PC-9 (cell line): ENCODE measurements at regions not wholly inside any gene's neighbourhood (a gene's known extent, or its start where the extent isn't known, plus 50 kb on each side); places are given as distances from the start of the nearest gene placed in this dataset.

ENCODE experiments used
- BruUV-seq: library from RNA; stranded (reverse); fragments of 400-500 nt; replicated peaks from 2 replicates; lab custom pipeline; 2021; lab: Mats Ljungman, UMichigan
- CTCF ChIA-PET: fragments of 300-600 bp; sonication (Branson Sonifier 250); formaldehyde crosslinking; loops from one replicate; lab custom pipeline; 2022; ENCODE audit warnings: antibody characterized with exemption; lab: Charles Lee
- POLR2A ChIA-PET: fragments of 300-600 bp; sonication (Branson Sonifier 250); formaldehyde crosslinking; loops from one replicate; lab custom pipeline; 2022; ENCODE audit warnings: antibody characterized with exemption; ENCODE audit not compliant: unreplicated experiment; lab: Charles Lee
- DNase-seq, 2 experiments: peaks; one replicate each; pipeline versions ENCODE4 v3.0.0 to v3.0.0-alpha.2; 2015 to 2022; ENCODE audit warnings: mixed read lengths in 1 of 2
- H2AFZ ChIP-seq: fragments of 200-600 bp; sonication (generic); 2 replicates; pipeline ENCODE4 v1.8.1; 2017; ENCODE audit warnings: antibody characterized with exemption
- H3F3A ChIP-seq: fragments of 200-600 bp; sonication (generic); 2 replicates; pipeline ENCODE4 v1.8.1; 2017; ENCODE audit warnings: antibody characterized with exemption, mild to moderate bottlenecking, low read depth; ENCODE audit not compliant: insufficient read depth
- H3K27ac ChIP-seq: fragments of 200-600 bp; sonication (generic); 2 replicates; pipeline ENCODE4 v1.6.1; 2016; ENCODE audit warnings: mixed run types
- H3K27me3 ChIP-seq: fragments of 200-600 bp; sonication (generic); 2 replicates; pipeline ENCODE4 v1.6.1; 2016; ENCODE audit warnings: low read depth, mixed run types; ENCODE audit not compliant: insufficient read depth
- H3K36me3 ChIP-seq: fragments of 200-600 bp; sonication (generic); 2 replicates; pipeline ENCODE4 v1.6.1; 2016; ENCODE audit warnings: low read depth, mixed run types
- H3K4me1 ChIP-seq: fragments of 200-600 bp; sonication (generic); replicated peaks from 2 replicates; pipeline ENCODE4 v1.6.1; 2016; ENCODE audit warnings: mixed run types; ENCODE audit not compliant: insufficient read depth
- H3K4me2 ChIP-seq: fragments of 200-600 bp; sonication (generic); 2 replicates; pipeline ENCODE4 v1.6.1; 2017; ENCODE audit warnings: mixed run types
- H3K4me3 ChIP-seq: fragments of 200-600 bp; sonication (generic); 2 replicates; pipeline ENCODE4 v1.6.1; 2016; ENCODE audit warnings: mixed run types
- H3K79me2 ChIP-seq: fragments of 200-600 bp; sonication (generic); 2 replicates; pipeline ENCODE4 v1.6.1; 2017; ENCODE audit warnings: low read depth, mixed run types
- H3K9me2 ChIP-seq: fragments of 200-600 bp; sonication (generic); 2 replicates; pipeline ENCODE4 v1.8.1; 2017; ENCODE audit warnings: mild to moderate bottlenecking; ENCODE audit not compliant: insufficient read depth
- H3K9me3 ChIP-seq: fragments of 200-600 bp; sonication (generic); 2 replicates; pipeline ENCODE4 v1.8.1; 2016; ENCODE audit warnings: low read depth; ENCODE audit not compliant: insufficient read depth
- H4K20me1 ChIP-seq: fragments of 200-600 bp; sonication (generic); 2 replicates; pipeline ENCODE4 v1.8.1; 2017; ENCODE audit not compliant: insufficient read depth
- EZH2 ChIP-seq: fragments of 200-600 bp; sonication (generic); IDR thresholded peaks from 2 replicates; pipeline ENCODE4 v1.8.0; 2017; ENCODE audit warnings: antibody characterized with exemption, low read depth
- intact Hi-C: fragments of 100-400 bp; cut with micrococcal nuclease; formaldehyde crosslinking; loops from one replicate; pipeline ENCODE4 v1.10.0; 2022; ENCODE audit not compliant: unreplicated experiment
- TF ChIP-seq, protein P1 (sequence below): fragments of 200-600 bp; sonication (generic); conservative IDR thresholded peaks from 2 replicates; pipeline ENCODE4 v1.6.1; 2017; ENCODE audit warnings: mixed run types, antibody characterized with exemption, mild to moderate bottlenecking, moderate library complexity

DNA sequence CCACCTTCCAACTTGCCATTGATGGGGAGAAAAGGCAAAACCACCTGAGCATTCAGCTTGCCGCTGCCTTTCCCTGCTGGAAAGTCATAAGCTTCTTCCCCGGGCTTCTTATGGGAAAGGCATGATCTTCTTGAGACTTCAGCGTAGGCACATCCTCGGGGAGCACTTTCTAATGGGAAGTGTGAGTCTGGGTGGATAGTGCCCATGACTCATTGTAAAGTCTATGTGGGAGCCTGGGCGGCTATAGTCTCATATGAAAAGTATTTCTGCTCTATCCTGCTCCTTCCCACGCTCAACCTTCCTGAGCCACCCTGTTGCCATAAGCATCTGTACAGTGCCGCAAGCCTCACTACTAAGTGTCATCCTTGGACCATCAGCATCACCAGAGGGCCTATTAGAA lies 309.9 kb upstream of the THBS1 start:
- no peaks in the 10 kb centered on the region for H4K20me1 ChIP-seq
- no peak overlapping the region for H3K27ac ChIP-seq
- peaks cover 14% of the 10 kb centered on the region; the same call in 1 of the 2 replicates for H3F3A ChIP-seq
- POLR2A ChIA-PET, result interaction anchor here (0.6 kb wide), 2 partner anchors 75 to 117 kb away, joined by 3 read pairs; no protein-coding TSS in a partner anchor
- H3K9me3 ChIP-seq, result no peaks in the 10 kb centered on the region
- no peak overlapping the region for H3K4me2 ChIP-seq
- peaks cover 21% of the 10 kb centered on the region for H3K4me1 ChIP-seq
- BruUV-seq, result no TSS peak
- CTCF ChIA-PET, result interaction anchor here (0.6 kb wide), 1 partner anchor 1989 kb away, joined by 8 read pairs; no protein-coding TSS in a partner anchor
- no peaks in the 10 kb centered on the region for H3K36me3 ChIP-seq
- intact Hi-C loops, result loop anchor here (5.0 kb wide), 1 partner anchor 99 kb away; no protein-coding TSS in a partner anchor
- H3K4me3 ChIP-seq, result no peak overlapping the region
- TF ChIP-seq, protein P1, sequence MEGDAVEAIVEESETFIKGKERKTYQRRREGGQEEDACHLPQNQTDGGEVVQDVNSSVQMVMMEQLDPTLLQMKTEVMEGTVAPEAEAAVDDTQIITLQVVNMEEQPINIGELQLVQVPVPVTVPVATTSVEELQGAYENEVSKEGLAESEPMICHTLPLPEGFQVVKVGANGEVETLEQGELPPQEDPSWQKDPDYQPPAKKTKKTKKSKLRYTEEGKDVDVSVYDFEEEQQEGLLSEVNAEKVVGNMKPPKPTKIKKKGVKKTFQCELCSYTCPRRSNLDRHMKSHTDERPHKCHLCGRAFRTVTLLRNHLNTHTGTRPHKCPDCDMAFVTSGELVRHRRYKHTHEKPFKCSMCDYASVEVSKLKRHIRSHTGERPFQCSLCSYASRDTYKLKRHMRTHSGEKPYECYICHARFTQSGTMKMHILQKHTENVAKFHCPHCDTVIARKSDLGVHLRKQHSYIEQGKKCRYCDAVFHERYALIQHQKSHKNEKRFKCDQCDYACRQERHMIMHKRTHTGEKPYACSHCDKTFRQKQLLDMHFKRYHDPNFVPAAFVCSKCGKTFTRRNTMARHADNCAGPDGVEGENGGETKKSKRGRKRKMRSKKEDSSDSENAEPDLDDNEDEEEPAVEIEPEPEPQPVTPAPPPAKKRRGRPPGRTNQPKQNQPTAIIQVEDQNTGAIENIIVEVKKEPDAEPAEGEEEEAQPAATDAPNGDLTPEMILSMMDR, result no peak
- no peak for TF ChIP-seq EZH2
- H2AFZ ChIP-seq, result no peak overlapping the region
- no peaks in the 10 kb centered on the region for H3K79me2 ChIP-seq
- no peaks in the 10 kb centered on the region for H3K27me3 ChIP-seq
- H3K9me2 ChIP-seq, result no peaks in the 10 kb centered on the region
- peak in 1 of 2 experiments; percentile 37 for DNase-seq

DNA sequence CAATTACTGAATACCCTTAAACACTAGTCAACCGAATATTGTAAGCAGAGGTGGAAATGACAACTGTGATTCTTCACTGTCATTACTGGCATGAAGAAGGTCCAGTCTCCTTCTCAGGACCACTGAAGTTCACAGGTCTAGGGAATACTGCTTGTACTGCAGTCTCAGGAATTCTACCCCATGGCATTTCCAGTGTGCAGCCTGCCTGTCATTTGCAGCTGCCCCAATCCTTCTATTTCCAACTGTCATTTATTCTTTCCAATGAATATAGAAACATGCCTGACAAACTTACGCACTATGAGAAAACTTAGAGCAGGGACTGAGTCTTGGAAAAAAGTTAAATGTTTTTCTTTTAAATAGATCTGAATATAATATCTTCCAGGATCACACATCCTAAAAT lies 308.0 kb upstream of the THBS1 start:
- H3K4me2 ChIP-seq, result no peak overlapping the region
- no peak for TF ChIP-seq EZH2
- TF ChIP-seq, protein P1, result no peak
- CTCF ChIA-PET, result no interaction called here
- no peak overlapping the region for H3K27ac ChIP-seq
- no peaks in the 10 kb centered on the region for H3K27me3 ChIP-seq
- H3K4me1 ChIP-seq, result peaks cover 21% of the 10 kb centered on the region
- intact Hi-C loops, result loop anchor here (5.0 kb wide), 1 partner anchor 101 kb away; no protein-coding TSS in a partner anchor
- BruUV-seq, result no TSS peak
- no peaks in the 10 kb centered on the region for H3K9me3 ChIP-seq
- no peaks in the 10 kb centered on the region for H3K36me3 ChIP-seq
- H4K20me1 ChIP-seq, result no peaks in the 10 kb centered on the region
- no peaks in the 10 kb centered on the region for H3K9me2 ChIP-seq
- peaks cover 14% of the 10 kb centered on the region; the same call in 1 of the 2 replicates for H3F3A ChIP-seq
- POLR2A ChIA-PET, result no interaction called here
- no peak overlapping the region for H3K4me3 ChIP-seq
- H3K79me2 ChIP-seq, result no peaks in the 10 kb centered on the region
- DNase-seq, result no peak
- H2AFZ ChIP-seq, result no peak overlapping the region

DNA sequence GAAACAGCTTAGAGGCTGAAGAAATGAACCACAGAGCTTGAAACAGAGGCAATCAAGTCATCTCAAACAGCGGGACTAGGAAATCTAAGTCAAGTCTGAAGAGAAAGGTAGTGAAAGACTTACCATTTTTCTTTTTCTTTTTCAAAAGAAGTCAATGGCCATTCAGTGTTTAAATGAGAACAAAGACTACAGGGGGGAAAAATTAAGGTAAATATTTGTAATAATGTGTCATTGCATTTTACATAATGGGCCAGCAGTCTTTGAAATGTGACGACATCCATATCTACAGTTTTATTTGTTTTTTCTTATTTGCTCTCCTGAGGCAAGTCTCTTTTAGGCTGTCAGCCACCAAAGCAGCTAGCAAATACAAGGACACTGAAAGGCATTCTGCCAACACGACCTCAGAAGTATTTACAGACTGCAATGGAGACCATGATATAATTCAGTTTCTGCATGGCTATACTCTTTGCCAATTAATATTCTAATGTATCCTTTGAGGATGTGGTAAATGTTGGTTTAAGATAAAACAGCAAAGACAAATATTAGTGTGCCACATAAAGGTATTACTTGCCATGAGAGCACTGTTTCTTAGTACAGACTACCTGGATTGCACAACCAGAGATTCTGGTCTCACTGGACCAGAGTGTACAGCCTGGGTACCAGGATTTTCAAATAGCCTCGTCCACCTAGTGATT lies 307.0 kb upstream of the THBS1 start:
- H3K27me3 ChIP-seq, result no peaks in the 10 kb centered on the region
- no peak overlapping the region for H2AFZ ChIP-seq
- POLR2A ChIA-PET, result no interaction called here

More for the DNA sequence above, 307.0 kb upstream of the THBS1 start:
- H3K4me2 ChIP-seq, result peak overlapping the region; percentile 56
- H3K9me3 ChIP-seq, result no peaks in the 10 kb centered on the region
- no peaks in the 10 kb centered on the region for H3K79me2 ChIP-seq
- CTCF ChIA-PET, result no interaction called here
- H3K27ac ChIP-seq, result peak overlapping the region; percentile 46; the same call in 1 of the 2 replicates
- intact Hi-C loops, result loop anchor here (5.0 kb wide), 1 partner anchor 102 kb away; no protein-coding TSS in a partner anchor
- H3K36me3 ChIP-seq, result no peaks in the 10 kb centered on the region
- H3K4me1 ChIP-seq, result peaks cover 21% of the 10 kb centered on the region
- H3K9me2 ChIP-seq, result no peaks in the 10 kb centered on the region
- no peak overlapping the region for H3K4me3 ChIP-seq
- H4K20me1 ChIP-seq, result no peaks in the 10 kb centered on the region
- DNase-seq, result peak; percentile 44 to 97
- BruUV-seq, result no TSS peak
- peaks cover 14% of the 10 kb centered on the region; the same call in 1 of the 2 replicates for H3F3A ChIP-seq
- no peak for TF ChIP-seq EZH2
- TF ChIP-seq, protein P1, result no peak
